Ishikawa (cell line): ENCODE measurements at regions not wholly inside any gene's neighbourhood (a gene's known extent, or its start where the extent isn't known, plus 50 kb on each side); places are given as distances from the start of the nearest gene placed in this dataset.

Experiments
- CEBPB ChIP-seq: IDR thresholded peaks from 2 replicates; pipeline ENCODE4 v1.6.1; 2012
- CREB1 ChIP-seq: IDR thresholded peaks from 2 replicates; pipeline ENCODE4 v1.6.1; 2012; ENCODE audit warnings: low read depth
- EGR1 ChIP-seq: IDR thresholded peaks from 2 replicates; pipeline ENCODE4 v1.6.1; 2012
- EP300 ChIP-seq: IDR thresholded peaks from 2 replicates; pipeline ENCODE4 v1.6.1; 2012; ENCODE audit warnings: borderline replicate concordance
- FOXM1 ChIP-seq: IDR thresholded peaks from 2 replicates; pipeline ENCODE4 v1.6.1; 2012; ENCODE audit warnings: low read depth, borderline replicate concordance
- NFIC ChIP-seq: IDR thresholded peaks from 2 replicates; pipeline ENCODE4 v1.6.1; 2012
- RAD21 ChIP-seq: IDR thresholded peaks from 2 replicates; pipeline ENCODE4 v1.6.1; 2012; ENCODE audit warnings: low read depth
- TAF1 ChIP-seq: IDR thresholded peaks from 2 replicates; pipeline ENCODE4 v1.6.1; 2012; ENCODE audit warnings: low read depth, mild to moderate bottlenecking
- TCF12 ChIP-seq: IDR thresholded peaks from 2 replicates; pipeline ENCODE4 v1.6.1; 2012; ENCODE audit warnings: low read depth
- TEAD4 ChIP-seq: IDR thresholded peaks from 2 replicates; pipeline ENCODE4 v1.6.1; 2012
- USF1 ChIP-seq: IDR thresholded peaks from 2 replicates; pipeline ENCODE4 v1.6.1; 2012
- YY1 ChIP-seq: IDR thresholded peaks from 2 replicates; pipeline ENCODE4 v1.6.1; 2012; ENCODE audit warnings: low read depth
- ZBTB7A ChIP-seq: IDR thresholded peaks from 2 replicates; pipeline ENCODE4 v1.6.1; 2012; ENCODE audit warnings: low read depth
- TF ChIP-seq, protein P1 (sequence below): IDR thresholded peaks from 2 replicates; pipeline ENCODE4 v1.6.1; 2012; ENCODE audit warnings: low read depth, mild to moderate bottlenecking
- TF ChIP-seq, protein P2 (sequence below): IDR thresholded peaks from 2 replicates; pipeline ENCODE4 v1.6.1; 2012

DNA sequence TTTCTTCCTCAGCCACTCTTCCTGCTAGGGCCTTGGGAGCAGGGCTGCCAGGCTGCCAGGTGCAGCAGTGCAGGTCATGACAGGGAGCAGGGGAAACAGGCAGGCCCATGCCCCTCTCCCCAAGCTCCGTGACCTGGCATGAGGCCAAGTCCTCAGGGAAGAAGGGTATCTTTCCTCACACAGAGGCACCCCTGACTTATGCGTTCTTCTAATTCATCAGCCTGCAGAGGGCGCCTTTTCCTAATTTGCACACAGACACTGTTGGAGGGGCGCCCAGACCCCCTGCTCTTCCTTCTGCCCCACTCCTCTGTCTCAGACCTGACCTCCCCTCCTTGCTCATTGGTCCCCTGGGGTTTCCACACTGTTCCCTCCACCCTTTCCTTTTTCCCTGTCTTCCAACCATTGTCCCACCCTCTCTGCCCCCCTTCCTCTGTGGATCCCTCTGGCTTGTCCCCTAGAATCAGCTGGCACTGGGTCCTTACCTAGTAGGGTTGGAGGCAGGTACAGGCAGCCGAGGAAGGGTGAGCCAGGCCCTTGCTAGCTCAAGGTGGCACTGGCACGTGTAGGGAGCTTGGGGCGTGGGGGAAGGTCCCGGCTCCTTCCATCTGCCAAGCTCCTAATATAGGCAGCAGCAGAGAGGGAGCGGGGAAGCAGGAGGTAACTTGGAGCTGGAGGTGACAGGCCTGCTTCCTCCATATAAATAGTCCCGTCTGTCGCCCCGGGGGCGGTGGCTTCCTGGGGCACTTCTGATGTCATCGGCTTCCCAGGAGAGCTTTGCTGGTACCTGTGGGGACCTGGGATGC lies 154.9 kb upstream of the MLN start:
- TF ChIP-seq NFIC (peak; percentile 84), ZBTB7A (peak; percentile 66; the same call in 1 of the 2 replicates), TAF1 (no peak), RAD21 (peak; percentile 56)

DNA sequence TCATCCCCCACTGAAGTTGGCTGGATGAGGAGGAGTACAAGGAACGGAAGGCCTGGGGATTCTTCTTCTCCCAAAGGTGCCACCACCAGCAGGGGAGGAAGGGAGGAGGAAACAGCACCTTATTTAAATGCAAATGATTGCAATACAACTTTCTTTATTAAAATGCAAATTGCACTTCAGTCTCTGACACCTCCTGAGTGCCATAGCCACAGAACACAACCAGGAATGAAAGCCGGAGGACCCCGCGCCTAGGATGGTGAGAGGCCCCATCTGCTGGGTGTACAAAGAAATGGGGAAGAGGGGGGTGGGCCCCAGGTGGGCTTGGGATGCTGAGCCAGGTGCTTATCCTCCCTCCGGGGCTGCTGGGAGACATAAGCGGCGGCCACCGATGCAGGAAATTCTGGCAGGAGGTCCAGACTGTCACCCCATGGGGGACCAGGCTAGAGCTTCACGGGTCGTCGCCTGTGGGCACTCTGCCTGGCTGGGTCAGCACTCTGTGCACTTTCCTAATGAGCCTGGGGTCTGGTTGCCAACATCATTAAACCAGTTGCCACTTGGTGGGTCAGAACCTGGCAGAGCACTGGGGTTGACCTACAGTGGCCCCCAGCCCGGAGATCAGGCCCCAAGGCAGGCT lies 154.2 kb upstream of the MLN start:
- TF ChIP-seq TEAD4 (peak; percentile 43), TCF12 (peak; percentile 87), TAF1 (0 out of 2 replicates have a peak, but pooled peaks have one; percentile 17), CEBPB (no peak), NFIC (no peak; the same call in 1 of the 2 replicates), RAD21 (peak; percentile 22; the same call in 1 of the 2 replicates), USF1 (no peak), ZBTB7A (peak; percentile 94), EP300 (peak; percentile 83), CREB1 (no peak), FOXM1 (no peak)
- TF ChIP-seq, protein P1, sequence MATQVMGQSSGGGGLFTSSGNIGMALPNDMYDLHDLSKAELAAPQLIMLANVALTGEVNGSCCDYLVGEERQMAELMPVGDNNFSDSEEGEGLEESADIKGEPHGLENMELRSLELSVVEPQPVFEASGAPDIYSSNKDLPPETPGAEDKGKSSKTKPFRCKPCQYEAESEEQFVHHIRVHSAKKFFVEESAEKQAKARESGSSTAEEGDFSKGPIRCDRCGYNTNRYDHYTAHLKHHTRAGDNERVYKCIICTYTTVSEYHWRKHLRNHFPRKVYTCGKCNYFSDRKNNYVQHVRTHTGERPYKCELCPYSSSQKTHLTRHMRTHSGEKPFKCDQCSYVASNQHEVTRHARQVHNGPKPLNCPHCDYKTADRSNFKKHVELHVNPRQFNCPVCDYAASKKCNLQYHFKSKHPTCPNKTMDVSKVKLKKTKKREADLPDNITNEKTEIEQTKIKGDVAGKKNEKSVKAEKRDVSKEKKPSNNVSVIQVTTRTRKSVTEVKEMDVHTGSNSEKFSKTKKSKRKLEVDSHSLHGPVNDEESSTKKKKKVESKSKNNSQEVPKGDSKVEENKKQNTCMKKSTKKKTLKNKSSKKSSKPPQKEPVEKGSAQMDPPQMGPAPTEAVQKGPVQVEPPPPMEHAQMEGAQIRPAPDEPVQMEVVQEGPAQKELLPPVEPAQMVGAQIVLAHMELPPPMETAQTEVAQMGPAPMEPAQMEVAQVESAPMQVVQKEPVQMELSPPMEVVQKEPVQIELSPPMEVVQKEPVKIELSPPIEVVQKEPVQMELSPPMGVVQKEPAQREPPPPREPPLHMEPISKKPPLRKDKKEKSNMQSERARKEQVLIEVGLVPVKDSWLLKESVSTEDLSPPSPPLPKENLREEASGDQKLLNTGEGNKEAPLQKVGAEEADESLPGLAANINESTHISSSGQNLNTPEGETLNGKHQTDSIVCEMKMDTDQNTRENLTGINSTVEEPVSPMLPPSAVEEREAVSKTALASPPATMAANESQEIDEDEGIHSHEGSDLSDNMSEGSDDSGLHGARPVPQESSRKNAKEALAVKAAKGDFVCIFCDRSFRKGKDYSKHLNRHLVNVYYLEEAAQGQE = no peak

DNA sequence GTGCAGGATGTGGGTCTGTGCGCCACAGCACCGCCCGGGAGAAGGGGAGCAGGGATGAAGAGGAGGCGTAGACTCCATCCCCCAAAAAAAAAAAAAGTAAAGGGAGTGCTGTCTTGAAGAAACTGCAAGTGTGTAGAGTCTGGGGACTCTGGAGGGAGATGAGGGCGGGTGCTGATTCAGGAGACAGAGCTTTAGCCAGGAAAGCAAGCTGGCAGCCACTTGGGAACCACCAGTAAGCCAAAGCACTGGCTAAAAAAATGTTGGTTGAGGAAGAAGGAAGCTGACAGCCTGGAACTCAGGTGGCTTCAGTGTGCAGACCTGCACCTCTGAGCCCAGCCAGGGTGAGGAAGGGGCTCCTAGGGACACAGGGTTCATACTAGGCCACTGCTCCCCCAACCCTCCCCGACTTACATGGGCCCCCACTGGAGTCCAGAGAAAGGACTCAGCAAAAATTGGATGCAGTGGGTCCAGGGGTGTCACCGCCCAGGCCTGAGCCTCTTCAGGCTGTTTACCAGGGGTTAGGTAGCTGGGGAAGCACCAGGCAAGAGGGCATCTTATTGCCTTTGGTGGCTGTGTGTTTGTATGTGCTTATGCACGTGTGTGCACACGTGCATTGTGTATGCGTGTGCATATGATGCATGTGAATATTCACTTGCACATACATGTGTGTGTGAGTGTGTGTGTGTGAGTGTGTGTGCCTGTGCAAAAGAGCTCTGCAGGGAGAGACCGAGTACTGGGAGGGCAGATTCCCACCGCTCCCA lies 153.5 kb upstream of the MLN start:
- no peak for TF ChIP-seq TEAD4
- TF ChIP-seq RAD21 = no peak

DNA sequence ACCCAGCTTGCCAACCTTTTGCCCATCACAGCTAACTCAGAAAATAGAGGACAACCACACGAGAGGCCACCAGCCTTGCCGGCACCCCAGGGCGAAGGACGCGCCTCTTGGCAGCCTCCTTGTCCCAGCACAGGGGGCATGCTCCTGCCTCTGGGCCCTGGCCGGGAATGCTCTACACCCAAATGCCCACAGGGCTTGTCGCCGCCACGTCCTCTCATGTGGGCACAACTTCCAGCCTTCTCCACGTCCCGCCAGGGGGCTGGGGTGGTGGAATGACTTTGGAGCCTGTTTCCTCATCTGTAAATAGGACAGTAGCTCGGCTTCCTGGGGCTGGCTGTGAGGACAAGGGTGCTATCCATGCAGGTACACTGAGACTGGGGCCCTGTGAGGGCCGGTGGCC lies 152.4 kb upstream of the MLN start:
- no peak for TF ChIP-seq TAF1
- no peak for TF ChIP-seq EGR1
- TF ChIP-seq ZBTB7A = no peak
- TF ChIP-seq RAD21 = no peak
- TF ChIP-seq NFIC = no peak
- TF ChIP-seq CREB1 = no peak
- TF ChIP-seq TCF12 = no peak
- TF ChIP-seq, protein P2, sequence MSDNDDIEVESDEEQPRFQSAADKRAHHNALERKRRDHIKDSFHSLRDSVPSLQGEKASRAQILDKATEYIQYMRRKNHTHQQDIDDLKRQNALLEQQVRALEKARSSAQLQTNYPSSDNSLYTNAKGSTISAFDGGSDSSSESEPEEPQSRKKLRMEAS = no peak
- TF ChIP-seq USF1 = no peak
- TF ChIP-seq FOXM1 = no peak
- TF ChIP-seq, protein P1 = no peak
- TF ChIP-seq EP300 = no peak
- TF ChIP-seq TEAD4 = no peak
- TF ChIP-seq YY1 = no peak
- TF ChIP-seq CEBPB = no peak

- TF ChIP-seq TEAD4 (no peak), NFIC (no peak), RAD21 (no peak), TCF12 (no peak), EGR1 (no peak), FOXM1 (no peak), TAF1 (no peak), CREB1 (no peak), ZBTB7A (no peak), CEBPB (no peak), YY1 (no peak)
- TF ChIP-seq, protein P1 = no peak
- TF ChIP-seq, protein P2 = no peak
Measured at GRCh38 chr6:33955566-33955965, 151.8 kb upstream of the MLN start.
